Lung (tissue), 11 donors: ENCODE measurements at regions not wholly inside any gene's neighbourhood (a gene's known extent, or its start where the extent isn't known, plus 50 kb on each side); places are given as distances from the start of the nearest gene placed in this dataset.

Experiments
- ATAC-seq: fragments of 200-7000 bp; cut with Tn5 transposase; one replicate; pipeline ENCODE4 v1.9.1; 2020; ENCODE audit warnings: moderate number of reproducible peaks; ENCODE audit not compliant: insufficient read depth, low FRiP score
- DNase-seq, 3 donors: peaks; one replicate each; pipeline ENCODE4 v3.0.0-alpha.2; 2013 to 2017
- H3K27ac ChIP-seq, 2 donors: one replicate each; pipeline ENCODE4 v1.5.1; 2013; ENCODE audit warnings: mild to moderate bottlenecking in 2 of 2, moderate library complexity in 2 of 2, control low read depth in 1 of 2, inconsistent platforms in 1 of 2, low read depth in 1 of 2, low read length in 1 of 2
- H3K27me3 ChIP-seq, 3 donors: one replicate each; pipeline ENCODE4 v1.5.1; 2013; ENCODE audit warnings: low read length in 2 of 3; ENCODE audit not compliant: control insufficient read depth in 3 of 3, insufficient read depth in 3 of 3
- H3K36me3 ChIP-seq, 4 donors: one replicate each; pipeline ENCODE4 v1.5.1; 2013; ENCODE audit warnings: low read length in 4 of 4, mild to moderate bottlenecking in 1 of 4, moderate library complexity in 1 of 4; ENCODE audit not compliant: control insufficient read depth in 4 of 4, insufficient read depth in 4 of 4
- H3K4me1 ChIP-seq, 5 donors: one replicate each; pipeline ENCODE4 v1.5.1; 2013; ENCODE audit warnings: low read length in 5 of 5, mild to moderate bottlenecking in 2 of 5, moderate library complexity in 1 of 5; ENCODE audit not compliant: control insufficient read depth in 5 of 5, insufficient read depth in 5 of 5
- H3K4me3 ChIP-seq: one replicate; pipeline ENCODE4 v1.5.1; 2013; ENCODE audit warnings: mild to moderate bottlenecking, control low read depth, moderate library complexity
- H3K9ac ChIP-seq, 2 donors: one replicate each; pipeline ENCODE4 v1.5.1; 2013; ENCODE audit warnings: low read length in 2 of 2, control low read depth in 1 of 2; ENCODE audit not compliant: insufficient read depth in 1 of 2
- H3K9me3 ChIP-seq, 4 donors: one replicate each; pipeline ENCODE4 v1.5.1; 2013; ENCODE audit warnings: low read length in 3 of 4, mild to moderate bottlenecking in 1 of 4, moderate library complexity in 1 of 4; ENCODE audit not compliant: control insufficient read depth in 4 of 4, insufficient read depth in 3 of 4
- WGBS, 2 donors: extraction: QIAGEN DNeasy Blood & Tissue Kit; methylation state at CpG; one replicate each; pipeline ENCODE4 v1.1.7; 2013; 5-methylcytosine and 5-hydroxymethylcytosine counted together
- TF ChIP-seq, protein P1 (sequence below): IDR thresholded peaks from 2 replicates; pipeline ENCODE4 v1.5.1; 2012; ENCODE audit warnings: mild to moderate bottlenecking; ENCODE audit errors: control extremely low read depth, extremely low read depth
- donor health status: control.
- donor health status: control.
- donor health status: Bipolar disorder and iron deficiency.
- donor health status: healthy.
- donor health status: DM: yes; HTN: yes; CAD: no.

DNA sequence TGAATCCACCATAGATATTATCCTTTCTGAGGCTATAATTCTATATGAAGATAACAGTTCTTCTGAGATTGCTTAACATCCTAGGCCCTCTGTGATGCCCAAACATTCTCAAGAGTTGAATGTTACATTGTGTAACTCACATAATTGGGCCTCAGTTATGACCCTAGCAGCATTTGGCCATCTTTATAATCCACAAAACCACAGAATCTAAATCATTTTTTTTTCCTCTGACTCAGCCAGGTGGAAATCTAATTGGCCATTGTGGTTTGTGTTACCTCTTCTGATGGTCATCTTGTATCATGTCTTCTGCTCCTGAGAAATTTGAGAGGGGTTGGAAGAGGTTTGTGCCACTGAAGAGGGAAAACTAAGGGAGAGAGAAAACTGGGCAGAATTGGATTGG, 99.5 kb downstream of the LINC00237 start:
- Histone ChIP-seq H3K9ac (no peak overlapping the region), H3K9me3 (peaks cover 0 to 2% (median 0%) of the 10 kb centered on the region in 4 donors), H3K27me3 (peaks cover 0 to 2% (median 0%) of the 10 kb centered on the region in 3 donors), H3K27ac (no peak overlapping the region), H3K4me3 (no peak overlapping the region), H3K4me1 (no peaks in the 10 kb centered on the region), H3K36me3 (no peaks in the 10 kb centered on the region)
- no peak for ATAC-seq
- TF ChIP-seq, protein P1, sequence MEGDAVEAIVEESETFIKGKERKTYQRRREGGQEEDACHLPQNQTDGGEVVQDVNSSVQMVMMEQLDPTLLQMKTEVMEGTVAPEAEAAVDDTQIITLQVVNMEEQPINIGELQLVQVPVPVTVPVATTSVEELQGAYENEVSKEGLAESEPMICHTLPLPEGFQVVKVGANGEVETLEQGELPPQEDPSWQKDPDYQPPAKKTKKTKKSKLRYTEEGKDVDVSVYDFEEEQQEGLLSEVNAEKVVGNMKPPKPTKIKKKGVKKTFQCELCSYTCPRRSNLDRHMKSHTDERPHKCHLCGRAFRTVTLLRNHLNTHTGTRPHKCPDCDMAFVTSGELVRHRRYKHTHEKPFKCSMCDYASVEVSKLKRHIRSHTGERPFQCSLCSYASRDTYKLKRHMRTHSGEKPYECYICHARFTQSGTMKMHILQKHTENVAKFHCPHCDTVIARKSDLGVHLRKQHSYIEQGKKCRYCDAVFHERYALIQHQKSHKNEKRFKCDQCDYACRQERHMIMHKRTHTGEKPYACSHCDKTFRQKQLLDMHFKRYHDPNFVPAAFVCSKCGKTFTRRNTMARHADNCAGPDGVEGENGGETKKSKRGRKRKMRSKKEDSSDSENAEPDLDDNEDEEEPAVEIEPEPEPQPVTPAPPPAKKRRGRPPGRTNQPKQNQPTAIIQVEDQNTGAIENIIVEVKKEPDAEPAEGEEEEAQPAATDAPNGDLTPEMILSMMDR, result no peak
- no peak for DNase-seq

DNA sequence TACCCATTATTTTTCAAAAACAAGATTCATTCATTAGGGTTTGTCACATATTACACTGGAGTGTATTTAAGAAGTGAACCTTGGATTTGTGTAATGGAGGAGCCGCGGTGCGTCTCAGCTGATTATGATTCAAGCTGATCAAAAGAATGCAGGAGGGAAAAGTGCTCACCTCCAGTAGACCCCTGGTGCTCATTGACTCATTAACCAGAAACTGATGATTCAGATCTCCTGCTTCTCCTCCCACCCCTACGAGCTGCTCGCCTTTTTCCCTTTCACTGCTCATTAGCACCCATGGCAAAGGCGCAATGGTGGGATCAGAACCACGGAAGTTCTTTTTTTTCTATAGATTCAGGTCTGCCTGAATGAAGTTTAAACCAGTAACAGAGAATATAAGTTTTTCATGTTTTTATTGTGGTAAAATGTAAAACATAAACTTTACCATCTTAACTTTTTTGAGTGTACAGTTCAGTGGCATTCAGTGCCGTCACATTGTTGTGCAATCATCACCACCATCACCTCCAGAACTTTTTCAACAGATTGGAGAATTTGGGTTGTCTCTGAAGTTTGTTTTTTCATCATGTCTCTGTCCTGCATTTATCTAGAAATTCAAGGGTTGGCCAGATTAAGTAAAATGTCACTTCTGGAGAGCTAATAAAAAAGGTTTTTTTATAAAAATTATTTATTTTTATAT, 101.6 kb downstream of the LINC00237 start:
- WGBS, 2 donors, result 82% methylated on average over 8 of the region's 8 CpGs
- H3K9me3 ChIP-seq, result peaks cover 0 to 5% (median 0%) of the 10 kb centered on the region in 4 donors
- peaks cover 0 to 2% (median 2%) of the 10 kb centered on the region in 3 donors for H3K27me3 ChIP-seq
- no peaks in the 10 kb centered on the region for H3K36me3 ChIP-seq
- H3K4me1 ChIP-seq, result no peaks in the 10 kb centered on the region
- H3K27ac ChIP-seq, result no peak overlapping the region
- no peak overlapping the region for H3K9ac ChIP-seq
- DNase-seq (no peak), ATAC-seq (no peak)
- TF ChIP-seq, protein P1, result no peak
- no peak overlapping the region for H3K4me3 ChIP-seq

DNA sequence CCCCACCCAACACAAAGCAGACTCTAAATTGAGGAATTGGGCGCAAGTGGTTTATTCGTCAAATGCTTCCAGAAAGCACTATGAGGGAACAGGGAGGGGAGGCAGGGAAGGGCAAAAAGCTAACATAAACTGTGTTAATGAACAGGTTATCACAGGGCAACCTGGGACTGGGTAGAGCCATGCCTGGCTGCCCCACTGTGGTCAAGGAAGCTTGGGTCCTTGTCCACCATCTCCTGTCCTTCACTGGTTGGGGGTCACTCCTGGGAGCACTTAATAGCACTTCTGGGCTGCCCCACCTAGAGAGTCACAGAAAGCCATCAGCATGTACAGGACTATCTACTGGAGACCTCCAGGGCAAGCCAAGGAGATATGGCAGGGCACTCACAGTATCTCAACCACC, 102.3 kb downstream of the LINC00237 start:
- no peak for ATAC-seq
- Histone ChIP-seq H3K9ac (no peak overlapping the region), H3K4me3 (no peak overlapping the region), H3K36me3 (no peaks in the 10 kb centered on the region), H3K9me3 (peaks cover 0 to 5% (median 0%) of the 10 kb centered on the region in 4 donors), H3K27ac (no peak overlapping the region), H3K27me3 (peaks cover 0 to 2% (median 2%) of the 10 kb centered on the region in 3 donors), H3K4me1 (no peaks in the 10 kb centered on the region)
- DNase-seq, result no peak
- 92 to 99% methylated on average over 2 of the region's 2 CpGs for WGBS, 2 donors
- TF ChIP-seq, protein P1, result no peak

DNA sequence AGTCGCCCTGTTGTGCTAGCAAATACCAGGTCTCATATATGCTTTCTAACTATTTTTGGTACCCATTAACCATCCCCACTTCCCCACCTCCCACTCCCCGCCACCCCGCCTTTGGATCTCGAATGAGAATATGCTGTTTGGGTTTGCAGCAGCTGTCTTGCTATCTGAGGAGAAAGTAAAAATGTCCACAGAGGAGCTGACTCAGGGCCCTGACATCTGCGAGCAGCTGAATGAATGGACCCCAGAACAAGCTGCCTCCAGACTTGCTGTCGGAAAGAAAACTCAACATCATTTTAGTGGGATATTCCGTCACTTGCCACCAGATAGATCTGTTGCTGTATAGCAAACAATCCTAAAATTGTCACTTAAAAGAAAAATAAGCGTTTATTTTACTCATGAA, 103.7 kb downstream of the LINC00237 start:
- no peak overlapping the region for H3K27ac ChIP-seq
- DNase-seq (no peak), ATAC-seq (no peak)
- peaks cover 0 to 5% (median 0%) of the 10 kb centered on the region in 4 donors for H3K9me3 ChIP-seq
- H3K27me3 ChIP-seq, result peaks cover 0 to 2% (median 2%) of the 10 kb centered on the region in 3 donors
- TF ChIP-seq, protein P1, result no peak
- no peaks in the 10 kb centered on the region for H3K36me3 ChIP-seq
- WGBS, 2 donors, result 84 to 91% methylated on average over 8 of the region's 8 CpGs
- H3K4me3 ChIP-seq, result no peak overlapping the region
- H3K9ac ChIP-seq, result no peak overlapping the region
- H3K4me1 ChIP-seq, result no peaks in the 10 kb centered on the region
